ENCODE measurements at regions not wholly inside any gene's neighbourhood (a gene's known extent, or its start where the extent isn't known, plus 50 kb on each side); places are given as distances from the start of the nearest gene placed in this dataset.

GRCh38 chr16:85162478-85163277 lies 50.4 kb upstream of the CIBAR2 start (continued):
- TF ChIP-seq, protein P1, sequence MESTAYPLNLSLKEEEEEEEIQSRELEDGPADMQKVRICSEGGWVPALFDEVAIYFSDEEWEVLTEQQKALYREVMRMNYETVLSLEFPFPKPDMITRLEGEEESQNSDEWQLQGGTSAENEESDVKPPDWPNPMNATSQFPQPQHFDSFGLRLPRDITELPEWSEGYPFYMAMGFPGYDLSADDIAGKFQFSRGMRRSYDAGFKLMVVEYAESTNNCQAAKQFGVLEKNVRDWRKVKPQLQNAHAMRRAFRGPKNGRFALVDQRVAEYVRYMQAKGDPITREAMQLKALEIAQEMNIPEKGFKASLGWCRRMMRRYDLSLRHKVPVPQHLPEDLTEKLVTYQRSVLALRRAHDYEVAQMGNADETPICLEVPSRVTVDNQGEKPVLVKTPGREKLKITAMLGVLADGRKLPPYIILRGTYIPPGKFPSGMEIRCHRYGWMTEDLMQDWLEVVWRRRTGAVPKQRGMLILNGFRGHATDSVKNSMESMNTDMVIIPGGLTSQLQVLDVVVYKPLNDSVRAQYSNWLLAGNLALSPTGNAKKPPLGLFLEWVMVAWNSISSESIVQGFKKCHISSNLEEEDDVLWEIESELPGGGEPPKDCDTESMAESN (CRISPR knock-in tag; conservative IDR thresholded peaks at IDR 0.05) = 0 out of 2 replicates have a peak, but pooled peaks have one; percentile 33
- TF ChIP-seq ZSCAN12 (CRISPR knock-in tag; IDR thresholded peaks at IDR 0.05) (no peak), ARID3A (IDR thresholded peaks at IDR 0.05; ENCODE audit: low read depth, low read length) (no peak), SIN3A (IDR thresholded peaks at IDR 0.05; ENCODE audit: borderline replicate concordance, low read depth, low read length) (peak; percentile 17; the same call in 1 of the 2 replicates), ELF4 (CRISPR knock-in tag; IDR thresholded peaks at IDR 0.05; ENCODE audit: borderline replicate concordance) (no peak), MTA1 (CRISPR knock-in tag; IDR thresholded peaks at IDR 0.05; ENCODE audit: borderline replicate concordance) (0 out of 2 replicates have a peak, but pooled peaks have one; percentile 7), FIP1L1 (IDR thresholded peaks at IDR 0.05; ENCODE audit: borderline replicate concordance, insufficient read depth, low read depth, low read length) (no peak), POLR2G (IDR thresholded peaks at IDR 0.05; ENCODE audit: low read depth, low read length) (no peak), ZNF607 (CRISPR knock-in tag; IDR thresholded peaks at IDR 0.05; ENCODE audit: borderline replicate concordance) (no peak), SMC3 (IDR thresholded peaks at IDR 0.05; ENCODE audit: low read length) (no peak), CSRNP2 (CRISPR knock-in tag; conservative IDR thresholded peaks at IDR 0.05; ENCODE audit: low read depth) (no peak), NFKBIZ (CRISPR knock-in tag; IDR thresholded peaks at IDR 0.05) (0 out of 2 replicates have a peak, but pooled peaks have one; percentile 44), ZNF501 (CRISPR knock-in tag; IDR thresholded peaks at IDR 0.05) (peak; percentile 41; the same call in 1 of the 2 replicates), ZNF713 (CRISPR knock-in tag; IDR thresholded peaks at IDR 0.05) (no peak), ZBTB33 (CRISPR knock-in tag; IDR thresholded peaks at IDR 0.05) (peak; percentile 34; the same call in 1 of the 2 replicates)
- TF ChIP-seq, protein P2, sequence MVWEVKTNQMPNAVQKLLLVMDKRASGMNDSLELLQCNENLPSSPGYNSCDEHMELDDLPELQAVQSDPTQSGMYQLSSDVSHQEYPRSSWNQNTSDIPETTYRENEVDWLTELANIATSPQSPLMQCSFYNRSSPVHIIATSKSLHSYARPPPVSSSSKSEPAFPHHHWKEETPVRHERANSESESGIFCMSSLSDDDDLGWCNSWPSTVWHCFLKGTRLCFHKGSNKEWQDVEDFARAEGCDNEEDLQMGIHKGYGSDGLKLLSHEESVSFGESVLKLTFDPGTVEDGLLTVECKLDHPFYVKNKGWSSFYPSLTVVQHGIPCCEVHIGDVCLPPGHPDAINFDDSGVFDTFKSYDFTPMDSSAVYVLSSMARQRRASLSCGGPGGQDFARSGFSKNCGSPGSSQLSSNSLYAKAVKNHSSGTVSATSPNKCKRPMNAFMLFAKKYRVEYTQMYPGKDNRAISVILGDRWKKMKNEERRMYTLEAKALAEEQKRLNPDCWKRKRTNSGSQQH (CRISPR knock-in tag; IDR thresholded peaks at IDR 0.05; ENCODE audit: low read depth) = peak; percentile 37; the same call in 1 of the 2 replicates
